ENCODE measurements at regions not wholly inside any gene's neighbourhood (a gene's known extent, or its start where the extent isn't known, plus 50 kb on each side); places are given as distances from the start of the nearest gene placed in this dataset.
A peak's percentile ranks its signal among the peaks of the same experiment; 100 is the strongest.

DNA sequence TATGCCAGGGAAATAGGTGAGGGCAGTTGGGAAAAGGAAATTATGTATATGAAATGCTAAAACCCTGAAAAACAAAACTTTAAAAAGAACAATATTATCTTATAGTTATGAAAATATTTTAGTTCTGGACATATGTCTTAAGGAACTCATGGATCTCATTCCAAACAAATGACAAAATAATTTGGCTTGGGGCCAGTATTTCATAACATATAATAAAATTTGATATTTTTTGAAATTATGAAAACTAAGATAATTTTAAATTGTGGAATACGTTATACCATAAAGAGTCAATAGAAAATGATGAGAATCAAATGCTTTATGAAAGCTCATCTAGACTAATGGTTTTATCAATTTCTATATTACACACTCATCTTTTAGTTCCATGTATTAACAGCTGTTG, 173.8 kb upstream of the DCN start:
- H3K36me3 ChIP-seq = no peaks in the 10 kb centered on the region
- H3K4me1 ChIP-seq (replicated peaks) = no peaks in the 10 kb centered on the region
- DNase-seq (ENCODE audit: low spot score) = no peak
- H3K9me3 ChIP-seq = no peaks in the 10 kb centered on the region
- WGBS = 84% methylated on average over 1 of the region's 1 CpG
- TF ChIP-seq POLR2AphosphoS5 (IDR thresholded peaks at IDR 0.05) = no peak
- TF ChIP-seq POLR2A (IDR thresholded peaks at IDR 0.05) = no peak
- TF ChIP-seq, protein P1, sequence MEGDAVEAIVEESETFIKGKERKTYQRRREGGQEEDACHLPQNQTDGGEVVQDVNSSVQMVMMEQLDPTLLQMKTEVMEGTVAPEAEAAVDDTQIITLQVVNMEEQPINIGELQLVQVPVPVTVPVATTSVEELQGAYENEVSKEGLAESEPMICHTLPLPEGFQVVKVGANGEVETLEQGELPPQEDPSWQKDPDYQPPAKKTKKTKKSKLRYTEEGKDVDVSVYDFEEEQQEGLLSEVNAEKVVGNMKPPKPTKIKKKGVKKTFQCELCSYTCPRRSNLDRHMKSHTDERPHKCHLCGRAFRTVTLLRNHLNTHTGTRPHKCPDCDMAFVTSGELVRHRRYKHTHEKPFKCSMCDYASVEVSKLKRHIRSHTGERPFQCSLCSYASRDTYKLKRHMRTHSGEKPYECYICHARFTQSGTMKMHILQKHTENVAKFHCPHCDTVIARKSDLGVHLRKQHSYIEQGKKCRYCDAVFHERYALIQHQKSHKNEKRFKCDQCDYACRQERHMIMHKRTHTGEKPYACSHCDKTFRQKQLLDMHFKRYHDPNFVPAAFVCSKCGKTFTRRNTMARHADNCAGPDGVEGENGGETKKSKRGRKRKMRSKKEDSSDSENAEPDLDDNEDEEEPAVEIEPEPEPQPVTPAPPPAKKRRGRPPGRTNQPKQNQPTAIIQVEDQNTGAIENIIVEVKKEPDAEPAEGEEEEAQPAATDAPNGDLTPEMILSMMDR (IDR thresholded peaks at IDR 0.05) = no peak
- intact Hi-C loops (cut with DNase I) = loop anchor here (5.0 kb wide), 2 partner anchors 179 to 379 kb away; no protein-coding TSS in a partner anchor
- H3K4me3 ChIP-seq = no peak overlapping the region
- H3K27ac ChIP-seq = no peak overlapping the region
- no peaks in the 10 kb centered on the region for H3K27me3 ChIP-seq (replicated peaks; ENCODE audit: insufficient read depth)

DNA sequence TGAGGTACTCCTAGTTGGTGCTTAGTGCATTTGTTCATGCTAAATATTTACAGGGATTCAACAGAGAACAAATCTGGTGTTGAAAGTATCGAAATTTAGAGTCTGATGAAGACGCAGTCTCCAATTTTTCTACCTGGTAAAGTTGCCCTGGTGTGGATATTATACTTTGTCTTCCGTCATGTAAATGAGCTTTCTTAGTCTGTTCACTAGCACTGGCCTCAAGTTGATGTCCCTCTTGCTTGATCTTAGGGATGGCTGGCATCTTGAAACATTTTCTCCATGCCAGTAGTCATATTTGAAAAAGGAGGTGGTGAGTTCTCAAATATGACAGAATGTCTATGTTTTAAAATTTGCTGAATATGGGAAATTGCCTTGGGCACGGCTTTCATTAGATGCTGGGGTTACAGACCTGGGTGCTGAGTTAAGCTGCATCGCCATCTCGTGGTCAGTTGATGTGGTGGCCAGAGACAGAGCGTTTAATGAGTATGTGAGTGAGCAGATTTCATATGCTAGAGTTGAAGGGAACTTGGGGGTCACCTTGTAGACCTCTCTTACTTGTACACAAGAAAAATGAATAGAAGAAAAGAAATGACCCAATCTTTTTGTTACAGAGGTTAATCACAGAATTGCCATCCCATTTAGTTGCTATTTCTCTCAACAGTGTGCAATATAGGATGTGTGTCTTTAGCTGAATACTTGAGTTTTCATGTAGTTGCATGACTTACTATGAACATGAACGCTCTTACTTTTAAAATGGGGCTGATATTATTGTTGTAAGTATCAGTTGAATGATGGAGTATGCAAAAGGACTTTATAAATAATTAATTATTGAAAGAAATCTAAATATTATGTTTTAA, 172.8 kb upstream of the DCN start:
- TF ChIP-seq POLR2AphosphoS5 (IDR thresholded peaks at IDR 0.05) = no peak
- TF ChIP-seq, protein P1 (IDR thresholded peaks at IDR 0.05) = peak; percentile 58 to 81 (median 74)
- H3K4me3 ChIP-seq = no peak overlapping the region
- H3K9me3 ChIP-seq = no peaks in the 10 kb centered on the region
- intact Hi-C loops (cut with DNase I) = loop anchor here (5.0 kb wide), 2 partner anchors 178 to 378 kb away; no protein-coding TSS in a partner anchor
- H3K27me3 ChIP-seq (replicated peaks; ENCODE audit: insufficient read depth) = no peaks in the 10 kb centered on the region
- peak; percentile 62 for DNase-seq (ENCODE audit: low spot score)
- H3K4me1 ChIP-seq (replicated peaks) = no peaks in the 10 kb centered on the region
- H3K36me3 ChIP-seq = no peaks in the 10 kb centered on the region
- 30% methylated on average over 8 of the region's 8 CpGs for WGBS
- H3K27ac ChIP-seq = no peak overlapping the region

DNA sequence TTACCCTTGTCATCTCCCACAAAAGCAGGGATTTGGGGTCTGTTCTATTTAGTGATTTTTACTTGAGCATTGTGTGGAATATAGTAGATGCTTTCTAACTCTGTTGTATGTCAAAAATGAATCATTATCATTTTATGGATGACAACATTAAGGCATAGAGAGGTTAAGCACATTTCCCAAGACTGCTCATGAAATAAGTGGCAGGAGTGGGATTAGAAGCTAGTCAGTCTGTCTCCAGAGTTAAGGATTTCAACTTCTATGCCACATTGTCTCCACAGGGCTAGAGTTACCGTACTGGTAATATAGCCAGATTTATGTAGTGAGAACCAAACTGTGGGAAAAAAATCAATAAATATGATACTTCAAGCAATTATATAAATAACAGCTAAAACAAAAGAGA, 170.6 kb upstream of the DCN start:
- 89% methylated on average over 1 of the region's 1 CpG for WGBS
- no peak for TF ChIP-seq POLR2AphosphoS5 (IDR thresholded peaks at IDR 0.05)
- Histone ChIP-seq H3K27ac (no peak overlapping the region), H3K9me3 (no peaks in the 10 kb centered on the region), H3K36me3 (no peaks in the 10 kb centered on the region), H3K4me3 (no peak overlapping the region), H3K4me1 (replicated peaks) (no peaks in the 10 kb centered on the region), H3K27me3 (replicated peaks; ENCODE audit: insufficient read depth) (no peaks in the 10 kb centered on the region)
- intact Hi-C loops (cut with DNase I) = no loop called here
- DNase-seq (ENCODE audit: low spot score) = no peak

DNA sequence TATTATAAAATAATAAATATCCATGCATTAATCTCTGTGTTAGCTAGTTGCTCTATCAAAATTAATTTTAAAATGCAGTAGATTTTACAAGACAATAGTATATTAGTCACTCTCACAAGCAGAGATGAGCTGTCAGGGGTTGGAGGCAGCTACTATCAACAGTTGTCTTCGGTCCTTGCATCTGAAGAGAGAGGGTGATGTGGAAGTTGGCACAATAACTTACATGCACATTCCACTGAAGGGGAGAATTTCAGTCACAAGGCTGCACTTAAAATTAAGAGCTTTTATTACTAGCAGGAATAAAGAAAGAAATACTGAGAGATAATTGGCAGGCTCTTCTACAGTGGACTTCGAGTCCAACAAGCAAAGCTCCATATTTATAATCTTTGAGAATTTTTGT, 166.9 kb upstream of the DCN start:
- 24% methylated on average over 2 of the region's 2 CpGs for WGBS
- Histone ChIP-seq H3K27me3 (replicated peaks; ENCODE audit: insufficient read depth) (no peaks in the 10 kb centered on the region), H3K4me1 (replicated peaks) (no peaks in the 10 kb centered on the region), H3K36me3 (no peaks in the 10 kb centered on the region), H3K27ac (no peak overlapping the region), H3K9me3 (no peaks in the 10 kb centered on the region), H3K4me3 (no peak overlapping the region)
- no peak for DNase-seq (ENCODE audit: low spot score)
- intact Hi-C loops (cut with DNase I) = no loop called here
- TF ChIP-seq POLR2A (IDR thresholded peaks at IDR 0.05) (no peak), POLR2AphosphoS5 (IDR thresholded peaks at IDR 0.05) (no peak)

DNA sequence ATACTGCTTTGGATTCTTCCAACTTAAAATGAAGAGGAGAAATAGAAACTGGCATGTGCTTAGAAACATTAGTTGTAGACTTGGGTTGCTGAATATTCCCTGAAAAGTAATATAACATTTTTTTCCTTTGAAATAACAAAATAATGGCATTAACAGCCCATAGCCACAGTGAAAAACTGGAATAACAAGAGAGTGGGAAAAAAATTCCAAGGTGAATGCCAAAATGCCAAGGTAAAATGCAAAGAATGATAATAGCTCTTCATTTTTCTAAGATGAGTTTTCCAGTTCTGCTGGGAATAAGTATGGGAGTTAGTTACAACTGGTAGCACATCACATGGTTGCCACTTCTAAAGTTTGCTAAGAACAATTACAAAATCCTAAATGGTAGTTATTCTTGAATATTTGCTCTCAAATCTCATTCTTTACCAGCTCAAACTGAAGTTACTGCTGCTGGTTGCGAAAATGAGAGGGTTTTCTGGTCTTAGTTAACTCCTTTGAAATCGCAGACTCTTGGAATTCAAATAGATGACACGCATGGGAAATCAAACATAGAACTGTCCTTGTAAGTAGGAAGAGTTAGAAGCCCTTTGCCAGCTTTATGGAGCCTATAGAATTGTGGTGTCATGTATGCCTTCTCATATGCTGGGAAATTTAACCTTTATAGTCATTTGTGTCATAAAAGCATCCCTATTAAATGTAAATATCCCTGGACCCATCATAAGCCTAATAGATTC, 165.0 kb upstream of the DCN start:
- 81% methylated on average over 3 of the region's 3 CpGs for WGBS
- H3K4me3 ChIP-seq = no peak overlapping the region
- DNase-seq (ENCODE audit: low spot score) = no peak
- H3K27ac ChIP-seq = no peak overlapping the region
- no peak for TF ChIP-seq POLR2A (IDR thresholded peaks at IDR 0.05)
- TF ChIP-seq POLR2AphosphoS5 (IDR thresholded peaks at IDR 0.05) = no peak
- TF ChIP-seq, protein P1 (IDR thresholded peaks at IDR 0.05) = no peak
- no peaks in the 10 kb centered on the region for H3K36me3 ChIP-seq
- H3K27me3 ChIP-seq (replicated peaks; ENCODE audit: insufficient read depth) = no peaks in the 10 kb centered on the region
- no peaks in the 10 kb centered on the region for H3K9me3 ChIP-seq
- H3K4me1 ChIP-seq (replicated peaks) = no peaks in the 10 kb centered on the region
- intact Hi-C loops (cut with DNase I) = no loop called here
